ENCODE measurements at regions not wholly inside any gene's neighbourhood (a gene's known extent, or its start where the extent isn't known, plus 50 kb on each side); places are given as distances from the start of the nearest gene placed in this dataset.

- TF ChIP-seq MYC (IDR thresholded peaks at IDR 0.05; ENCODE audit: low read depth, low read length) (no peak), POLR2AphosphoS5 (IDR thresholded peaks at IDR 0.05; ENCODE audit: insufficient read depth, low read depth, low read length) (no peak), CTCF (IDR thresholded peaks at IDR 0.05; ENCODE audit: extremely low read depth in 1 of 2, insufficient read depth in 1 of 2, low read depth in 1 of 2, low read length in 2 of 2) (no peak), POLR2A (IDR thresholded peaks at IDR 0.05; ENCODE audit: low read depth, low read length) (no peak), EZH2 (IDR thresholded peaks at IDR 0.05; ENCODE audit: borderline replicate concordance, low read depth, low read length, severe bottlenecking) (no peak), JUN (IDR thresholded peaks at IDR 0.05; ENCODE audit: borderline replicate concordance, insufficient read depth, insufficient read length, low read depth) (no peak)
Observed at GRCh38 chr10:100660945-100661344, 84.4 kb upstream of the PAX2 start.

Data from endothelial cell of umbilical vein (primary cell).